ENCODE measurements at regions not wholly inside any gene's neighbourhood (a gene's known extent, or its start where the extent isn't known, plus 50 kb on each side); places are given as distances from the start of the nearest gene placed in this dataset.

- TF ChIP-seq, protein P1, sequence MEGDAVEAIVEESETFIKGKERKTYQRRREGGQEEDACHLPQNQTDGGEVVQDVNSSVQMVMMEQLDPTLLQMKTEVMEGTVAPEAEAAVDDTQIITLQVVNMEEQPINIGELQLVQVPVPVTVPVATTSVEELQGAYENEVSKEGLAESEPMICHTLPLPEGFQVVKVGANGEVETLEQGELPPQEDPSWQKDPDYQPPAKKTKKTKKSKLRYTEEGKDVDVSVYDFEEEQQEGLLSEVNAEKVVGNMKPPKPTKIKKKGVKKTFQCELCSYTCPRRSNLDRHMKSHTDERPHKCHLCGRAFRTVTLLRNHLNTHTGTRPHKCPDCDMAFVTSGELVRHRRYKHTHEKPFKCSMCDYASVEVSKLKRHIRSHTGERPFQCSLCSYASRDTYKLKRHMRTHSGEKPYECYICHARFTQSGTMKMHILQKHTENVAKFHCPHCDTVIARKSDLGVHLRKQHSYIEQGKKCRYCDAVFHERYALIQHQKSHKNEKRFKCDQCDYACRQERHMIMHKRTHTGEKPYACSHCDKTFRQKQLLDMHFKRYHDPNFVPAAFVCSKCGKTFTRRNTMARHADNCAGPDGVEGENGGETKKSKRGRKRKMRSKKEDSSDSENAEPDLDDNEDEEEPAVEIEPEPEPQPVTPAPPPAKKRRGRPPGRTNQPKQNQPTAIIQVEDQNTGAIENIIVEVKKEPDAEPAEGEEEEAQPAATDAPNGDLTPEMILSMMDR (IDR thresholded peaks at IDR 0.05): no peak
- no peak for TF ChIP-seq POLR2A (IDR thresholded peaks at IDR 0.05)
These were observed 197.7 kb upstream of the POU3F1 start for GRCh38 chr1:38244218-38244845.
